Retina (tissue), 1 donor: ENCODE measurements at regions not wholly inside any gene's neighbourhood (a gene's known extent, or its start where the extent isn't known, plus 50 kb on each side); places are given as distances from the start of the nearest gene placed in this dataset.
"Not testable (repeated sequence)": the region's sequence is repeated elsewhere in the genome, so short reads cannot be mapped to it uniquely, and the experiment has no call there.

ENCODE experiments used
- DNase-seq: peaks from one replicate; pipeline ENCODE4 v3.0.0-alpha.2; 2016

GRCh38 chr1:70674941-70675685 lies 264.0 kb downstream of the CTH start:
- DNase-seq: no peak

GRCh38 chr1:70675737-70676156 lies 264.7 kb downstream of the CTH start:
- no peak for DNase-seq

GRCh38 chr1:70685300-70686286 lies 274.5 kb downstream of the CTH start:
- peak; percentile 43 for DNase-seq

- DNase-seq: no peak
These were observed 277.5 kb downstream of the CTH start for GRCh38 chr1:70688580-70688979.

GRCh38 chr1:70706381-70707037 lies 295.4 kb downstream of the CTH start:
- peak; percentile 85 for DNase-seq

GRCh38 chr1:70707214-70707613 lies 296.1 kb downstream of the CTH start:
- no peak for DNase-seq

GRCh38 chr1:70714149-70714548 lies 303.1 kb downstream of the CTH start:
- DNase-seq: no peak

GRCh38 chr1:70717211-70717610 lies 306.1 kb downstream of the CTH start:
- DNase-seq: no peak

GRCh38 chr1:70717656-70718055 lies 306.6 kb downstream of the CTH start:
- DNase-seq: no peak

GRCh38 chr1:70718086-70718630 lies 307.1 kb downstream of the CTH start:
- no peak for DNase-seq

GRCh38 chr1:70719154-70719553 lies 308.1 kb downstream of the CTH start:
- DNase-seq: no peak

GRCh38 chr1:70720109-70720508 lies 309.0 kb downstream of the CTH start:
- no peak for DNase-seq

GRCh38 chr1:70720521-70720920 lies 309.5 kb downstream of the CTH start:
- DNase-seq: no peak

- no peak for DNase-seq
These were observed 316.9 kb downstream of the CTH start for GRCh38 chr1:70727886-70728489.

GRCh38 chr1:70736518-70736917 lies 311.1 kb downstream of the PTGER3 start:
- DNase-seq: not testable (repeated sequence)

- no peak for DNase-seq
These were observed 310.5 kb downstream of the PTGER3 start for GRCh38 chr1:70737125-70737524.

- peak; percentile 10 for DNase-seq
These were observed 309.0 kb downstream of the PTGER3 start for GRCh38 chr1:70738624-70739023.

- no peak for DNase-seq
These were observed 302.4 kb downstream of the PTGER3 start for GRCh38 chr1:70745199-70745598.

GRCh38 chr1:70746062-70746461 lies 301.6 kb downstream of the PTGER3 start:
- DNase-seq: not testable (repeated sequence)

- DNase-seq: not testable (repeated sequence)
These were observed 300.5 kb downstream of the PTGER3 start for GRCh38 chr1:70747123-70747522.

- DNase-seq: not testable (repeated sequence)
These were observed 295.8 kb downstream of the PTGER3 start for GRCh38 chr1:70751676-70752287.

- DNase-seq: no peak
These were observed 292.9 kb downstream of the PTGER3 start for GRCh38 chr1:70754701-70755100.
